ENCODE measurements at regions not wholly inside any gene's neighbourhood (a gene's known extent, or its start where the extent isn't known, plus 50 kb on each side); places are given as distances from the start of the nearest gene placed in this dataset.

- Mint-ChIP-seq H3K27ac (no peak overlapping the region), H3K4me3 (no peak overlapping the region), H3K27me3 (peaks cover 4% of the 10 kb centered on the region), H3K4me1 (no peaks in the 10 kb centered on the region), H3K9me3 (no peaks in the 10 kb centered on the region), H3K36me3 (no peaks in the 10 kb centered on the region)
Measured at GRCh38 chr5:35338157-35338453, 107.8 kb upstream of the PRLR start.

GRCh38 chr5:35337340-35338156, 107.3 kb upstream of the PRLR start:
- Mint-ChIP-seq H3K27ac (no peak overlapping the region), H3K4me3 (no peak overlapping the region), H3K27me3 (peaks cover 4% of the 10 kb centered on the region), H3K4me1 (no peaks in the 10 kb centered on the region), H3K36me3 (no peaks in the 10 kb centered on the region), H3K9me3 (no peaks in the 10 kb centered on the region)

- H3K36me3 Mint-ChIP-seq = no peaks in the 10 kb centered on the region
- no peak overlapping the region for H3K27ac Mint-ChIP-seq
- no peak overlapping the region for H3K4me3 Mint-ChIP-seq
- H3K27me3 Mint-ChIP-seq = peaks cover 2% of the 10 kb centered on the region
- no peaks in the 10 kb centered on the region for H3K4me1 Mint-ChIP-seq
- no peaks in the 10 kb centered on the region for H3K9me3 Mint-ChIP-seq
Measured at GRCh38 chr5:35336230-35336629, 105.9 kb upstream of the PRLR start.

GRCh38 chr5:35335752-35336151, 105.5 kb upstream of the PRLR start:
- Mint-ChIP-seq H3K27ac (no peak overlapping the region), H3K36me3 (no peaks in the 10 kb centered on the region), H3K9me3 (no peaks in the 10 kb centered on the region), H3K4me3 (no peak overlapping the region), H3K4me1 (no peaks in the 10 kb centered on the region), H3K27me3 (peaks cover 2% of the 10 kb centered on the region)

- Mint-ChIP-seq H3K27ac (no peak overlapping the region), H3K27me3 (peaks cover 1% of the 10 kb centered on the region), H3K4me3 (no peak overlapping the region), H3K9me3 (no peaks in the 10 kb centered on the region), H3K36me3 (no peaks in the 10 kb centered on the region), H3K4me1 (no peaks in the 10 kb centered on the region)
Measured at GRCh38 chr5:35333366-35333765, 103.1 kb upstream of the PRLR start.

GRCh38 chr5:35331956-35332950, 102.0 kb upstream of the PRLR start:
- H3K27me3 Mint-ChIP-seq = peaks cover 1% of the 10 kb centered on the region
- no peak overlapping the region for H3K4me3 Mint-ChIP-seq
- H3K9me3 Mint-ChIP-seq = no peaks in the 10 kb centered on the region
- no peaks in the 10 kb centered on the region for H3K36me3 Mint-ChIP-seq
- no peak overlapping the region for H3K27ac Mint-ChIP-seq
- H3K4me1 Mint-ChIP-seq = no peaks in the 10 kb centered on the region

GRCh38 chr5:35325836-35326235, 95.5 kb upstream of the PRLR start:
- H3K27ac Mint-ChIP-seq = no peak overlapping the region
- no peaks in the 10 kb centered on the region for H3K9me3 Mint-ChIP-seq
- H3K4me3 Mint-ChIP-seq = no peak overlapping the region
- H3K27me3 Mint-ChIP-seq = peaks cover 1% of the 10 kb centered on the region
- no peaks in the 10 kb centered on the region for H3K4me1 Mint-ChIP-seq
- no peaks in the 10 kb centered on the region for H3K36me3 Mint-ChIP-seq

- H3K4me3 Mint-ChIP-seq = no peak overlapping the region
- no peaks in the 10 kb centered on the region for H3K4me1 Mint-ChIP-seq
- peaks cover 1% of the 10 kb centered on the region for H3K27me3 Mint-ChIP-seq
- H3K36me3 Mint-ChIP-seq = no peaks in the 10 kb centered on the region
- H3K9me3 Mint-ChIP-seq = no peaks in the 10 kb centered on the region
- no peak overlapping the region for H3K27ac Mint-ChIP-seq
Measured at GRCh38 chr5:35324679-35325078, 94.4 kb upstream of the PRLR start.

GRCh38 chr5:35324201-35324600, 93.9 kb upstream of the PRLR start:
- Mint-ChIP-seq H3K4me1 (no peaks in the 10 kb centered on the region), H3K27me3 (peaks cover 1% of the 10 kb centered on the region), H3K9me3 (no peaks in the 10 kb centered on the region), H3K4me3 (no peak overlapping the region), H3K27ac (no peak overlapping the region), H3K36me3 (no peaks in the 10 kb centered on the region)

GRCh38 chr5:35320029-35320428, 89.7 kb upstream of the PRLR start:
- H3K27ac Mint-ChIP-seq = no peak overlapping the region
- H3K27me3 Mint-ChIP-seq = peaks cover 3% of the 10 kb centered on the region
- no peaks in the 10 kb centered on the region for H3K36me3 Mint-ChIP-seq
- H3K4me1 Mint-ChIP-seq = no peaks in the 10 kb centered on the region
- no peaks in the 10 kb centered on the region for H3K9me3 Mint-ChIP-seq
- no peak overlapping the region for H3K4me3 Mint-ChIP-seq

GRCh38 chr5:35319333-35320002, 89.2 kb upstream of the PRLR start:
- Mint-ChIP-seq H3K4me3 (no peak overlapping the region), H3K27me3 (peaks cover 3% of the 10 kb centered on the region), H3K9me3 (no peaks in the 10 kb centered on the region), H3K4me1 (no peaks in the 10 kb centered on the region), H3K27ac (no peak overlapping the region), H3K36me3 (no peaks in the 10 kb centered on the region)

- Mint-ChIP-seq H3K4me1 (no peaks in the 10 kb centered on the region), H3K36me3 (no peaks in the 10 kb centered on the region), H3K9me3 (no peaks in the 10 kb centered on the region)
Measured at GRCh38 chr5:35317586-35317985, 87.3 kb upstream of the PRLR start.

GRCh38 chr5:35316611-35317274, 86.5 kb upstream of the PRLR start:
- no peaks in the 10 kb centered on the region for H3K4me1 Mint-ChIP-seq
- H3K9me3 Mint-ChIP-seq = no peaks in the 10 kb centered on the region
- no peak overlapping the region for H3K27ac Mint-ChIP-seq
- peaks cover 3% of the 10 kb centered on the region for H3K27me3 Mint-ChIP-seq
- H3K36me3 Mint-ChIP-seq = no peaks in the 10 kb centered on the region
- H3K4me3 Mint-ChIP-seq = no peak overlapping the region

More at GRCh38 chr5:35317586-35317985, 87.3 kb upstream of the PRLR start:
- Mint-ChIP-seq H3K27ac (no peak overlapping the region), H3K4me3 (no peak overlapping the region), H3K27me3 (peaks cover 3% of the 10 kb centered on the region)

- no peaks in the 10 kb centered on the region for H3K4me1 Mint-ChIP-seq
- H3K27me3 Mint-ChIP-seq = peaks cover 6% of the 10 kb centered on the region
- no peak overlapping the region for H3K4me3 Mint-ChIP-seq
- no peaks in the 10 kb centered on the region for H3K36me3 Mint-ChIP-seq
- no peaks in the 10 kb centered on the region for H3K9me3 Mint-ChIP-seq
- H3K27ac Mint-ChIP-seq = no peak overlapping the region
Measured at GRCh38 chr5:35313291-35313690, 83.0 kb upstream of the PRLR start.

GRCh38 chr5:35312267-35312666, 82.0 kb upstream of the PRLR start:
- Mint-ChIP-seq H3K4me1 (no peaks in the 10 kb centered on the region), H3K27ac (no peak overlapping the region), H3K4me3 (no peak overlapping the region), H3K27me3 (peaks cover 5% of the 10 kb centered on the region), H3K9me3 (no peaks in the 10 kb centered on the region), H3K36me3 (no peaks in the 10 kb centered on the region)
